GM12878 (cell line): ENCODE measurements at regions not wholly inside any gene's neighbourhood (a gene's known extent, or its start where the extent isn't known, plus 50 kb on each side); places are given as distances from the start of the nearest gene placed in this dataset.

Experiments
- ATAC-seq: fragments of 200-7000 bp; cut with Tn5 transposase; 3 replicates; pipeline ENCODE4 v1.9.1; 2020; ENCODE audit warnings: mild to moderate bottlenecking, moderate library complexity
- BruUV-seq: library from RNA; stranded (reverse); fragments of 400-500 nt; replicated peaks from 2 replicates; lab custom pipeline; 2021; lab: Mats Ljungman, UMichigan
- CTCF ChIA-PET: fragments of 300-600 bp; sonication (Branson Sonifier 250); formaldehyde crosslinking; extraction: SDS; loops from one replicate; lab custom pipeline; 2021; ENCODE audit warnings: inconsistent platforms; lab: Yijun Ruan, JAX
- POLR2A ChIA-PET: fragments of 350-600 bp; formaldehyde crosslinking; extraction: SDS; loops from one replicate; lab custom pipeline; 2021; ENCODE audit warnings: inconsistent platforms; lab: Charles Lee
- RAD21 ChIA-PET: fragments of 300-600 bp; sonication (Branson Sonifier 250); formaldehyde crosslinking; loops from one replicate; lab custom pipeline; 2023; ENCODE audit warnings: antibody characterized with exemption; ENCODE audit not compliant: unreplicated experiment; lab: Charles Lee
- SMC1A ChIA-PET: fragments of 300-600 bp; sonication (Branson Sonifier 250); formaldehyde crosslinking; loops from one replicate; lab custom pipeline; 2023; ENCODE audit not compliant: unreplicated experiment, uncharacterized antibody; lab: Charles Lee
- DNase-seq: peaks from one replicate; pipeline ENCODE4 v3.0.0-alpha.2; 2011; ENCODE audit warnings: low read depth, low spot score
- FAIRE-seq: peaks from 3 replicates; lab custom pipeline; 2011; peaks lifted over from hg19 to GRCh38; lab: Jason Lieb, UNC
- H2AFZ ChIP-seq: 2 replicates; pipeline ENCODE4 v1.6.0; 2011; ENCODE audit warnings: low read depth, low read length, control low read depth; ENCODE audit not compliant: control insufficient read depth
- H3K27ac ChIP-seq: 2 replicates; pipeline ENCODE4 v1.5.1; 2011; ENCODE audit warnings: control low read depth; ENCODE audit not compliant: control insufficient read depth, insufficient read depth
- H3K27me3 ChIP-seq, 2 experiments: replicated peaks in 1 of 2; 2 replicates each; pipeline versions ENCODE4 v1.6.0 to v1.6.1; 2011; ENCODE audit warnings: low read length in 1 of 2; ENCODE audit not compliant: control insufficient read depth in 2 of 2, insufficient read depth in 2 of 2
- H3K36me3 ChIP-seq, 2 experiments: 2 replicates each; pipeline ENCODE4 v1.5.1; 2011; ENCODE audit warnings: low read length in 1 of 2; ENCODE audit not compliant: control insufficient read depth in 2 of 2, insufficient read depth in 2 of 2
- H3K4me1 ChIP-seq: 2 replicates; pipeline ENCODE4 v1.6.1; 2011; ENCODE audit warnings: mild to moderate bottlenecking, low read length, moderate library complexity, mixed read lengths; ENCODE audit not compliant: control insufficient read depth, insufficient read depth
- H3K4me2 ChIP-seq: 2 replicates; pipeline ENCODE4 v1.6.0; 2011; ENCODE audit warnings: control low read depth; ENCODE audit not compliant: control insufficient read depth, insufficient read depth
- H3K4me3 ChIP-seq: fragments of 200-600 bp; sonication (generic); 2 replicates; pipeline ENCODE4 v1.5.1; 2016
- H3K79me2 ChIP-seq: 2 replicates; pipeline ENCODE4 v1.6.0; 2011; ENCODE audit warnings: low read length; ENCODE audit not compliant: control insufficient read depth, insufficient read depth
- H3K9ac ChIP-seq: 2 replicates; pipeline ENCODE4 v1.8.0; 2011; ENCODE audit warnings: low read length, control low read depth, mixed read lengths; ENCODE audit not compliant: control insufficient read depth, insufficient read depth
- H3K9me3 ChIP-seq: replicated peaks from 3 replicates; pipeline ENCODE4 v1.5.1; 2011; ENCODE audit warnings: mild to moderate bottlenecking, low read length; ENCODE audit not compliant: control insufficient read depth, insufficient read depth
- H4K20me1 ChIP-seq: 2 replicates; pipeline ENCODE4 v1.6.0; 2011; ENCODE audit not compliant: control insufficient read depth, insufficient read depth
- CBFB ChIP-seq: IDR thresholded peaks from 2 replicates; pipeline ENCODE4 v1.6.1; 2016; ENCODE audit warnings: antibody characterized with exemption, low read depth
- ESRRA ChIP-seq: IDR thresholded peaks from 2 replicates; pipeline ENCODE4 v1.6.1; 2012; ENCODE audit warnings: mild to moderate bottlenecking, low read length, improper control_type of control experiment
- ETV6 ChIP-seq, 2 experiments: fragments of 450-650 bp in 1 of 2; IDR thresholded peaks in 1 of 2; conservative IDR thresholded peaks in 1 of 2; 2 replicates each; pipeline ENCODE4 v1.6.1; 2014; ENCODE audit warnings: antibody characterized with exemption in 1 of 2, borderline replicate concordance in 1 of 2, low read depth in 1 of 2, mild to moderate bottlenecking in 1 of 2, moderate library complexity in 1 of 2
- GABPA ChIP-seq: IDR thresholded peaks from 2 replicates; pipeline ENCODE4 v1.6.1; 2014; ENCODE audit warnings: antibody characterized with exemption, low read depth, mild to moderate bottlenecking, inconsistent platforms
- NFXL1 ChIP-seq: fragments of 450-650 bp; IDR thresholded peaks from 2 replicates; pipeline ENCODE4 v1.6.1; 2017; ENCODE audit warnings: antibody characterized with exemption, mild to moderate bottlenecking, borderline replicate concordance
- NFYB ChIP-seq: IDR thresholded peaks from 2 replicates; pipeline ENCODE4 v1.6.1; 2011; ENCODE audit warnings: low read depth, mild to moderate bottlenecking, low read length, improper control_type of control experiment, moderate library complexity; ENCODE audit not compliant: insufficient read depth
- PAX5 ChIP-seq: IDR thresholded peaks from 2 replicates; pipeline ENCODE4 v1.6.1; 2011; ENCODE audit warnings: low read depth, low read length, borderline replicate concordance
- RAD21 ChIP-seq: IDR thresholded peaks from 2 replicates; pipeline ENCODE4 v1.6.1; 2011; ENCODE audit warnings: mild to moderate bottlenecking, low read depth, low read length, moderate library complexity; ENCODE audit not compliant: insufficient read depth
- RB1 ChIP-seq: fragments of 450-650 bp; formaldehyde crosslinking; IDR thresholded peaks from 2 replicates; pipeline ENCODE4 v1.6.1; 2017; ENCODE audit warnings: mild to moderate bottlenecking, borderline replicate concordance
- RELA ChIP-seq: fragments of 450-650 bp; IDR thresholded peaks from 2 replicates; pipeline ENCODE4 v1.8.0; 2014; ENCODE audit warnings: borderline replicate concordance; ENCODE audit not compliant: partially characterized antibody
- SRF ChIP-seq, 2 experiments: IDR thresholded peaks; 2 replicates each; pipeline ENCODE4 v1.6.1; 2011; ENCODE audit warnings: low read depth in 2 of 2, low read length in 2 of 2, mild to moderate bottlenecking in 1 of 2, moderate library complexity in 1 of 2
- WGBS: methylation state at CpG from one replicate; pipeline ENCODE4 v1.1.6; 2016; ENCODE audit warnings: low lambda C conversion rate; ENCODE audit not compliant: insufficient replicate concordance, insufficient coverage; ENCODE audit errors: missing lambda C conversion rate; 5-methylcytosine and 5-hydroxymethylcytosine counted together
- in situ Hi-C: fragments of 300-500 bp; cut with MboI; formaldehyde crosslinking; loops from 9 replicates; pipeline ENCODE4 v1.14.3; 2018; ENCODE audit warnings: mixed read lengths
- intact Hi-C: fragments of 100-400 bp; cut with micrococcal nuclease; formaldehyde crosslinking; loops from one replicate; pipeline ENCODE4 v1.14.2; 2022; ENCODE audit not compliant: unreplicated experiment
- TF ChIP-seq, protein P1 (sequence below): IDR thresholded peaks from 2 replicates; pipeline ENCODE4 v1.6.1; 2011; ENCODE audit warnings: borderline replicate concordance, low read depth, mild to moderate bottlenecking, moderate library complexity, low read length; ENCODE audit not compliant: insufficient read depth, poor library complexity, severe bottlenecking
- TF ChIP-seq, protein P2 (sequence below): fragments of 150-350 bp; IDR thresholded peaks from 2 replicates; pipeline ENCODE4 v1.6.1; 2016; ENCODE audit warnings: low read depth, low read length
- TF ChIP-seq, protein P3 (sequence below): fragments of 450-650 bp; IDR thresholded peaks from 2 replicates; pipeline ENCODE4 v1.6.1; 2017; ENCODE audit warnings: mild to moderate bottlenecking, moderate library complexity

- Histone ChIP-seq H3K9ac (no peak overlapping the region), H3K79me2 (no peaks in the 10 kb centered on the region), H4K20me1 (no peaks in the 10 kb centered on the region), H3K4me1 (no peaks in the 10 kb centered on the region), H3K36me3 (no peaks in the 10 kb centered on the region), H3K9me3 (no peaks in the 10 kb centered on the region), H3K4me3 (no peak overlapping the region), H2AFZ (no peak overlapping the region), H3K4me2 (no peak overlapping the region), H3K27ac (no peak overlapping the region), H3K27me3 (no peaks in the 10 kb centered on the region)
- no peak for FAIRE-seq
- DNase-seq, result no peak
- in situ Hi-C loops, result no loop called here
- intact Hi-C loops, result no loop called here
- TF ChIP-seq RELA (no peak), GABPA (no peak), SRF (IDR thresholded peaks at IDR 0.05; ENCODE audit: low read depth in 2 of 2, low read length in 2 of 2) (no peak), ESRRA (no peak), PAX5 (no peak), CBFB (no peak), NFXL1 (no peak), RAD21 (no peak), NFYB (no peak), RB1 (no peak), ETV6 (conservative IDR thresholded peaks at IDR 0.05 in 1 of 2, IDR thresholded peaks at IDR 0.05 in 1 of 2; ENCODE audit: borderline replicate concordance in 1 of 2, low read depth in 1 of 2) (no peak)
- TF ChIP-seq, protein P1, sequence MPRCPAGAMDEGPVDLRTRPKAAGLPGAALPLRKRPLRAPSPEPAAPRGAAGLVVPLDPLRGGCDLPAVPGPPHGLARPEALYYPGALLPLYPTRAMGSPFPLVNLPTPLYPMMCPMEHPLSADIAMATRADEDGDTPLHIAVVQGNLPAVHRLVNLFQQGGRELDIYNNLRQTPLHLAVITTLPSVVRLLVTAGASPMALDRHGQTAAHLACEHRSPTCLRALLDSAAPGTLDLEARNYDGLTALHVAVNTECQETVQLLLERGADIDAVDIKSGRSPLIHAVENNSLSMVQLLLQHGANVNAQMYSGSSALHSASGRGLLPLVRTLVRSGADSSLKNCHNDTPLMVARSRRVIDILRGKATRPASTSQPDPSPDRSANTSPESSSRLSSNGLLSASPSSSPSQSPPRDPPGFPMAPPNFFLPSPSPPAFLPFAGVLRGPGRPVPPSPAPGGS, result no peak
- TF ChIP-seq, protein P2, sequence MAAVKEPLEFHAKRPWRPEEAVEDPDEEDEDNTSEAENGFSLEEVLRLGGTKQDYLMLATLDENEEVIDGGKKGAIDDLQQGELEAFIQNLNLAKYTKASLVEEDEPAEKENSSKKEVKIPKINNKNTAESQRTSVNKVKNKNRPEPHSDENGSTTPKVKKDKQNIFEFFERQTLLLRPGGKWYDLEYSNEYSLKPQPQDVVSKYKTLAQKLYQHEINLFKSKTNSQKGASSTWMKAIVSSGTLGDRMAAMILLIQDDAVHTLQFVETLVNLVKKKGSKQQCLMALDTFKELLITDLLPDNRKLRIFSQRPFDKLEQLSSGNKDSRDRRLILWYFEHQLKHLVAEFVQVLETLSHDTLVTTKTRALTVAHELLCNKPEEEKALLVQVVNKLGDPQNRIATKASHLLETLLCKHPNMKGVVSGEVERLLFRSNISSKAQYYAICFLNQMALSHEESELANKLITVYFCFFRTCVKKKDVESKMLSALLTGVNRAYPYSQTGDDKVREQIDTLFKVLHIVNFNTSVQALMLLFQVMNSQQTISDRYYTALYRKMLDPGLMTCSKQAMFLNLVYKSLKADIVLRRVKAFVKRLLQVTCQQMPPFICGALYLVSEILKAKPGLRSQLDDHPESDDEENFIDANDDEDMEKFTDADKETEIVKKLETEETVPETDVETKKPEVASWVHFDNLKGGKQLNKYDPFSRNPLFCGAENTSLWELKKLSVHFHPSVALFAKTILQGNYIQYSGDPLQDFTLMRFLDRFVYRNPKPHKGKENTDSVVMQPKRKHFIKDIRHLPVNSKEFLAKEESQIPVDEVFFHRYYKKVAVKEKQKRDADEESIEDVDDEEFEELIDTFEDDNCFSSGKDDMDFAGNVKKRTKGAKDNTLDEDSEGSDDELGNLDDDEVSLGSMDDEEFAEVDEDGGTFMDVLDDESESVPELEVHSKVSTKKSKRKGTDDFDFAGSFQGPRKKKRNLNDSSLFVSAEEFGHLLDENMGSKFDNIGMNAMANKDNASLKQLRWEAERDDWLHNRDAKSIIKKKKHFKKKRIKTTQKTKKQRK, result no peak
- TF ChIP-seq, protein P3, sequence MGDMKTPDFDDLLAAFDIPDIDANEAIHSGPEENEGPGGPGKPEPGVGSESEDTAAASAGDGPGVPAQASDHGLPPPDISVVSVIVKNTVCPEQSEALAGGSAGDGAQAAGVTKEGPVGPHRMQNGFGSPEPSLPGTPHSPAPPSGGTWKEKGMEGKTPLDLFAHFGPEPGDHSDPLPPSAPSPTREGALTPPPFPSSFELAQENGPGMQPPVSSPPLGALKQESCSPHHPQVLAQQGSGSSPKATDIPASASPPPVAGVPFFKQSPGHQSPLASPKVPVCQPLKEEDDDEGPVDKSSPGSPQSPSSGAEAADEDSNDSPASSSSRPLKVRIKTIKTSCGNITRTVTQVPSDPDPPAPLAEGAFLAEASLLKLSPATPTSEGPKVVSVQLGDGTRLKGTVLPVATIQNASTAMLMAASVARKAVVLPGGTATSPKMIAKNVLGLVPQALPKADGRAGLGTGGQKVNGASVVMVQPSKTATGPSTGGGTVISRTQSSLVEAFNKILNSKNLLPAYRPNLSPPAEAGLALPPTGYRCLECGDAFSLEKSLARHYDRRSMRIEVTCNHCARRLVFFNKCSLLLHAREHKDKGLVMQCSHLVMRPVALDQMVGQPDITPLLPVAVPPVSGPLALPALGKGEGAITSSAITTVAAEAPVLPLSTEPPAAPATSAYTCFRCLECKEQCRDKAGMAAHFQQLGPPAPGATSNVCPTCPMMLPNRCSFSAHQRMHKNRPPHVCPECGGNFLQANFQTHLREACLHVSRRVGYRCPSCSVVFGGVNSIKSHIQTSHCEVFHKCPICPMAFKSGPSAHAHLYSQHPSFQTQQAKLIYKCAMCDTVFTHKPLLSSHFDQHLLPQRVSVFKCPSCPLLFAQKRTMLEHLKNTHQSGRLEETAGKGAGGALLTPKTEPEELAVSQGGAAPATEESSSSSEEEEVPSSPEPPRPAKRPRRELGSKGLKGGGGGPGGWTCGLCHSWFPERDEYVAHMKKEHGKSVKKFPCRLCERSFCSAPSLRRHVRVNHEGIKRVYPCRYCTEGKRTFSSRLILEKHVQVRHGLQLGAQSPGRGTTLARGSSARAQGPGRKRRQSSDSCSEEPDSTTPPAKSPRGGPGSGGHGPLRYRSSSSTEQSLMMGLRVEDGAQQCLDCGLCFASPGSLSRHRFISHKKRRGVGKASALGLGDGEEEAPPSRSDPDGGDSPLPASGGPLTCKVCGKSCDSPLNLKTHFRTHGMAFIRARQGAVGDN, result no peak
- ChIA-PET SMC1A (no interaction called here), RAD21 (no interaction called here), POLR2A (no interaction called here), CTCF (no interaction called here)
- no peak for ATAC-seq
- no TSS peak for BruUV-seq
- 2% methylated on average over 2 of the region's 2 CpGs for WGBS
Observed at GRCh38 chr14:84874436-84874835, 655.5 kb upstream of the FLRT2 start.
